ENCODE measurements at regions not wholly inside any gene's neighbourhood (a gene's known extent, or its start where the extent isn't known, plus 50 kb on each side); places are given as distances from the start of the nearest gene placed in this dataset.

DNA sequence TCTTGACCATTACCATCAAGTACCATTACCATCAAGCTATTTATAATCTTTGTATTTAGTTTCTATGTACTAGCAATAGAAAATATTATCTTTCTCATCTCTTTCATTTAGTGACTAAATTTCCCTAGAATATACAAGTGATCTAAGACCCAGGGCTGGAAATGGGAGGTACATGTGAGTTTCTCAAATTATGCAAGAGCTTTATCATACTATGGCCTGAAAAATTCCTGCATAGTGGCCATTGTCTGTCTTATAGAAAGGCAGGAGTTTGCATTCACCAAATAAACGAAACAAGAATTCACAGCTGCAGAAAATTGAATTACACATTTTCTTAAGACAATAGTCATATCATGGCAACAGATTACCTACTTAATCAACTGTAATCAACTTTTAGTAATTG lies 50.7 kb upstream of the HDAC9 start:
- TF ChIP-seq TAF1 (IDR thresholded peaks at IDR 0.05; ENCODE audit: low read depth, low read length) (no peak), POLR2AphosphoS5 (IDR thresholded peaks at IDR 0.05; ENCODE audit: low read depth, low read length) (no peak), POLR2A (IDR thresholded peaks at IDR 0.05; ENCODE audit: low read depth, low read length) (no peak), POU2F2 (IDR thresholded peaks at IDR 0.05; ENCODE audit: low read depth, low read length) (no peak)

All from GM12891 (cell line).